Stimulated activated CD4-positive, alpha-beta T cell treated with anti-CD3 and anti-CD28 coated beads, Interleukin-4, amount 100 ng/mL, for 4 hours (primary cell): ENCODE measurements at regions not wholly inside any gene's neighbourhood (a gene's known extent, or its start where the extent isn't known, plus 50 kb on each side); places are given as distances from the start of the nearest gene placed in this dataset.

ENCODE experiments used
- DNase-seq, 2 experiments: peaks; one replicate each; pipeline ENCODE4 v3.0.0-alpha.2; 2020

GRCh38 chr22:27492566-27493201 lies 308.9 kb downstream of the MN1 start:
- DNase-seq = no peak

- no peak for DNase-seq
Observed at GRCh38 chr22:27493796-27494195, 307.8 kb downstream of the MN1 start.

DNA sequence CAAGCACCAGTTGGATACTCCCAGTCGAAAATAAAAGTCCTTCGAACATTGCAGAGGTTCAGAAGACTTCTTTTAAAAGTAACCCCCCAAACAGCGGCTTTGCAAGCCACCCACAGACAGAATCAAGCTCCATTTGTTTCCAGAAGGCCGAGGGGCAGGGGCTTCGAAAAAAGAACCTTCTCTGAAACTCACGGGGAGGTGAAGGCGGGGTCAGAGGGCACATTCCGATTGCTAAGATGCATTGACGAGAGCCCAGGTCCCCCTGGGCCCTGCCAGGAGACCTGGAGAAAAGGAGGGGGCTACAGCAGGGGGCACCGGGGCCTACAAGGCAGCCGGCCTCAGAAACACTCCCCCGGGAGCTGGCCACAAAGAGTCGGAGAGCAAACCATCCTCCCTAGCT lies 306.8 kb downstream of the MN1 start:
- DNase-seq = no peak

DNA sequence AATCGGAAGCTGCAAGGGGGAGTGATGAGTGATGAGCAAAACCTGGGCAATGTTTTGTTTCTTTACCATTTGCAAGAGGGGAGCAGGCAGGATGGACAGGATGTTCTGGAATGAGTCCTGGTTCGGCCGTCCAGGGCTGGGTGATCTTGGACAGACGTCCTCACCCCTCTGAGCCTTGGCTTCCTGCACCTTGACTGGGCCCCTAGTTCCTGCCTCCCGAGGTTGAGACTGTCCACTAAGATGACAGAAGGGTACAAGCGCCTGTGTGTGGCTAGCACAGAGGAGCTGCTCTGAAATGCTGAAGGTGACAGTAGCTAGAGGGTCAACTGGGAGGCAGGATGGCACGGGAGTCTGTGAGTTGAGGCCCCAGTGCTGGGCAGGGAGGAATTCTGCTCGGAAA lies 306.2 kb downstream of the MN1 start:
- no peak for DNase-seq

GRCh38 chr22:27499121-27499520 lies 302.4 kb downstream of the MN1 start:
- no peak for DNase-seq

GRCh38 chr22:27501191-27501936 lies 300.2 kb downstream of the MN1 start:
- no peak for DNase-seq

DNA sequence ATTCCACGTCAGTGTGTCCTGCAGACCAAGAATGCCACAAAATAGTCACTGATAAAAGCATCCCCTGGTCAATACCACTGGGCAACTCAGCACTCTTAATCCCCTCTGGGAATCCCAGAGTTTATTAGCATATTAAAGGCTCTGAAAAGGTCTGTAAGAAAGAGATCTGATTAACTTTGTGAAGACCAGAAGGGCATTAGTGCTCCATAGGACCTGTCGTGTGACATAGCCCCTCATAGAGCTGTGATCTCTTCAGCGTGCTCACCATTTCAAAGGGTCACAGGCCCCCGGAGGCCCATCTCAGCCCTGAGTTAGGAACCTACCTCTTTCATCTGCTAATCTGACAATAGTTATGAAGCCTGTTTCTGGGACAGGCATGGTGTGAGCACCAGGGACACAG lies 299.2 kb downstream of the MN1 start:
- DNase-seq = no peak

GRCh38 chr22:27504360-27505253 lies 296.9 kb downstream of the MN1 start:
- no peak for DNase-seq

DNA sequence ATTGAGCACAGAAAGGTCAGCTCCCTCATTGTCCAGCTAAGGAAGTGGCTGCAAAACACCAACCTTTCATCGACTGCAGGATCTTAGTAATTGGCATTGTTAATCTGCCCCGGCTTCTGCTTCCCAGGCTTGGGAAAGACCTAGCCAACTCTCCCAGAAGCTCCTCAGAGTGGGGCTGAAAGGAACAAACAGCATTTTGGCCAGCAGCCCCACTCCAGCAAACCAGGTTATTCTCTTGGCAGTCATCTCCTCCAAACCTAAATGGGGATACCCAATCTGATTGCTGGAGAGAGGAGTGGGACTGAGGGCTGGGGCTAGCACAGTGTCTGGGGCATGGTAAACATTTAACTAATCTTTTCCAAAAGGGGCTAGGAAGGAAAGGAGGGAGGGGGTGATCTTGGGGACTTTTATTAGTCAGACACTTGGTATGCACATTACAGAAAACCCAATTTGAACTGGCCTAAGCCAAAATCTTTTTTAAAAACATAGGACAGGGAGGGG lies 294.4 kb downstream of the MN1 start:
- no peak for DNase-seq

DNA sequence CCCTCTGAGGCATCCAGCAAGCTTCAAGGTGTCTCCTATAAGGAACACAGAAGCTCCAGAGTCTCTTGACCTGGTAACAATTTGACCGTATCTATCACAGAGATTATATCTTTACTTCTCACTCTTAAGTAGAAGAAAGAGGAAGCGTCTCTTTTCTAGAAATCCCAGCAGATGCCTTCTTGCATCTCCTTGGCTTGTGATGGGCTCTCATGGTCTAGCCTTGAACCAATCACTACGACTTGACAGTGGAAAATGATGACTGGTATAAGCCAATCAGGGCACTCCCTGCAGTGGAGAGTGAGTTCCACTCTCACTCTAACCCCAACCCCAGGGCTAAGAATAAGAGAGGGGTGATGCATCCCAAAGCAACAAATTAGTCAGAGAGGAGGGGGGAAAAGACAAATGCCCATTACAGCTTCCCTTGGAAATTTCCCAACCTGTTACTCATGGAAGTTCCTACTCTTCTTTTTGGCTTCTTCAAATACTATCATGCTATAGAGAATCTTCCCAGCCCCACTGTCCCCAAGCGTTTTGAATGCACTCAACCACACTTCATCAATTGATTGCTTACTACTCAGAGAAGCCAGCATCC lies 293.5 kb downstream of the MN1 start:
- DNase-seq = no peak

DNA sequence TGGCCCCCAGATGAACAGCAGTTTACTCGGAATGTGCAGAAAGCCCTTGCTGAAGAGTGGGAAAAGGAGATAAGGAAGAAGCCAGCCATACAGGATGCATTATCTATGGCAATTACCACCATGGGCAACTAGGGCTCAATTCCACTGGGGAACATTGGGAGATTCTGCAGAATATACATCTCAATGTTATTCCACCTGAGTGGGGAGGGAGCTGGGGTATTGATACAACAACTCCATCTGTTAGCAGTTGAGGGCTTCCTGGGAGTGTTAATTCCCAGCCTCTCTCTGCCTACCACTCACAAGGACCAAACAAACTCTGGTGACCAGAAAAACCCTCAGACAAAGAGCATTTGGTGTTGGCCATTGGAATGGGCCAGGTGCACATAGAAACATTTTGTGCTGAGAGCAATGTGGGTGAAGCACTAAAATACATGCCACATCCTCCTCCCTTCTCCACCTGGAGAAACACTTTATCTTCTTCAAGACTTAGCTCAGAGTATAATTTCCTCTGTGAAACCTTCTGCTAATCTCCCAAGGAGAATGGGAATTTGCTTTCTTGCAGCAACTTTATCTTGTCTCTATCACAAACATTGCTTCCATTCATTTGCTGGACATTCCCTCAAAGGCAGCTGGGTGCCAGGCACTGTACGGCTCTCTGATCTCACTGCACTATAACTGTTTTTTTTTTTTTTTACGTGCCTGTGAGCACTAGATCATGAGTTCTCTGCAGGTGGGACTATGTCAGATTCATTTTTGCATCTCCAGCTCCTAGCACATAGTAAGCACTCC lies 292.2 kb downstream of the MN1 start:
- DNase-seq = no peak

DNA sequence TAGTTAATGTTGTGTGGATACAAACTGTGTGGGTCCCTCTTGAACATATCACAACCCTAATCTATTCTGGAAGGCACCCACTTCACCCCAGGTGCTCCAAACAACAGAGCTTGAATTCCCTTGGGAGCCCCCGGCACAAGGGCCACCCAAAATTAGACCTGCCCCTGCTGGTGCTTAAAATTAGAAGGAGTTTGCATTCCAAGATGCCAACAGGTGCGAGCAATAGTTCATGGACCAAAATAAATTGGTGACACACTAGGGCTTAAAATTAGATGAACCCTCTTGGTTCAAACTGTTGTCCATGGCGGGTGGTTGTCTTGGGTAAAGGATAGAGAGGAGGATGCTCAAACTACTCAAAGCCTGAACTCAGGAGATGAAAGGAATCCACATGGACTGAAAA lies 291.5 kb downstream of the MN1 start:
- DNase-seq = no peak

DNA sequence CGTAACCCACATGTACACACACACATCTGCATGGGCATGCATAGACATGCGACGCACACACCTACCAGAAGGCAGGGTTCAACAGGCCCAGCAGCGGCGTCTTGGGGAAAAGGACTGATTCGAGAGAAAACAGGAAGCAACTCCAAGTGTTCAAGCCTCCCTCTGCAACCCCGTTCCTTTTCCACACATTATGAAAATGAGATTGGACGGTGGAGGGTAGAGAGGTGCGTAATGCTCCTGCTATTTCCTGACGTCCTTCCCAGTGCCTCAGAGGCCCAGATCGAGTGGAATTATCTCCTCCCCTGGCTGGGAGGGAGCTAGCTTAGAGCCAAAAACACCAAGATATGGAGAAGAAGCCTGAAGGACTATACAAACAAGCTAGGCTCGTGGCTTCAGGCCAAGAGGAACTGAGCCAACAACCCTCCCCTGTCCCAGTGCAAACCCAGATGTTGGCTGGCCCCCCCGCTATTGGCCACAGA lies 289.2 kb downstream of the MN1 start:
- no peak for DNase-seq

GRCh38 chr22:27513021-27513420 lies 288.5 kb downstream of the MN1 start:
- DNase-seq = no peak

DNA sequence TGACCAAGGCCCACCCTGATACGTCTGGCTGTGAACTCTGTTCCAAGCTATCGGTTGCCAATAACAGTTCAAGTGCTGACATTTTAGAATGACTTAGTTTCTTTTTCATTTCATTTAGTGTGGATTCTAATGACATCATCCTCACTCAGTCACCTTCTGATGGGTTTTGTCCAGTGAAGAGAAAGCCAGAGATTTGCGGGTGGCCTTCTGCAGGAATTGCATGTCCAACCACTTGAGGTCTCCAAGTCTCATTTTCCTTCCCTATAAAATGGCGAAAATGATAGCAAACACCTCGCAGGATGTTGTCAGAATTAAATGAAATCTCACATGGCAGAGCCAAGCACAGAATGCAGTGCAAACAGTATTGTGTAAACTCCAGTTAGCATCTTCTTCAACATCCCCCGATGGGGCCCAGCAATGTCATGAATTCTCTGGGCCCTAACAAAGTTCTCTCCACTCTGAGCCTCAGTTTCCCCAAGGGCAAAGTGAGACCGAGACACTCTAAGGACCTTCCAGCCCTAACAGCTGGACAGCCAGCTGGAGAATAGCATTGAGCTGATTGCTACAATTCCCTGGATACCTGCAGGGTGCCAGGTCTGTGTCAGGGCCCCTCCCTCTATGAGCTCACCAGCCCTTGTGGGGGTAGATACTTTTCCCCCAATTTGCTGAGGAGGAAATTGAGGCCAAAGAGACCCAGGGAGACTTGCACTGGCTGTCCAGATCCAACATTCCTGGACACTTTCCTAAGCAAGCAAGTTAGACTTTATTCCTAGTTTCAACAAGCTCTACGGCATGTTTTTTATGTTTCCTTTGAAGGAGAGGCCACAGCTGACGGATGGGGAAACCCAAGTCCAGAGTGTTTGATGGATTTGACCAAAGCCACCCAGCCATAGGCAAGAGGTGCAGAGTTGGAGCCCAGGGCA lies 286.7 kb downstream of the MN1 start:
- no peak for DNase-seq

DNA sequence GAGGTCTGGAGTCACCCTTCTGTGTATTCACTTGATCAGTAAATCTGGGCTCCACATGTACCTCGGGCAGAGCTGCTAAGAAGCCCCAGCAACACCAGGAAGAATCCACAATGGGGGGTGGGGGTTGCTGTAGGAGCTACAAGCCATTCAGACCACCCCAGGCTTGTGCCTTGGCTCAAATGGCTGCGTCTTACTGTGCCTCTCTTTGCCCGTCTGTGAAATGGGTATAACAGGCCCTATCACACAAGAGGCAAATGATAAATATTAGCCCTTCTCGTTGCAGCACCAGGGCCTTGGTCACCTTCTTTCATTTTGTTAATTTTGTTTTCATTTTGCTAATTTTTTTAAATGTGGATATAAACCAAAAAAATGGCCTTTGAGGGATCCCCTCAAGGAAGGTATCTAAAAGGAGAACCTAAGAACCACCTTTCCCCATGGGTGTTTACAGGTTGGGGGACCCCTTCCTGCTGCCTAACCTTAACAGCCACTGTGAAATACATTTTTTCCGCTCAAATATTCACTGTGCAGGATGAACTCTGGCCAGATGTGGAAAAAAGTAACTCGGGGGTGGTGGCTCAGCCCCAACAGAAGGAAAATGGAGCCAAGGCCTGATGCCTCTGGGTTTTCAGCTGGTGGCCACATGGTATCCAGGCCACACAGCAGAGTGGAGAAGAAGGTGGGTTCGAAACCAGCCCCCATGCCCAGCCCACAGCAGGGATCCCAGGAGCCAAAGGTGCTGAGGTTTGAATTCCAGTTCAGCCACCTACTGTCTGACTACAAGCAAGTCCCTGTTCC lies 284.0 kb downstream of the MN1 start:
- no peak for DNase-seq

GRCh38 chr22:27518531-27519340 lies 282.8 kb downstream of the MN1 start:
- no peak for DNase-seq

GRCh38 chr22:27523711-27524110 lies 277.8 kb downstream of the MN1 start:
- no peak for DNase-seq

- no peak for DNase-seq
Observed at GRCh38 chr22:27525711-27526110, 275.8 kb downstream of the MN1 start.
